GM12878 (cell line): ENCODE measurements at regions not wholly inside any gene's neighbourhood (a gene's known extent, or its start where the extent isn't known, plus 50 kb on each side); places are given as distances from the start of the nearest gene placed in this dataset.

Experiments used
- BRCA1 ChIP-seq: IDR thresholded peaks from 2 replicates; pipeline ENCODE4 v1.6.1; 2011; ENCODE audit warnings: low read depth, low read length, improper control_type of control experiment
- CHD2 ChIP-seq: IDR thresholded peaks from 2 replicates; pipeline ENCODE4 v1.6.1; 2011; ENCODE audit warnings: low read depth, low read length, improper control_type of control experiment, borderline replicate concordance
- MXI1 ChIP-seq: fragments of 150-350 bp; IDR thresholded peaks from 2 replicates; pipeline ENCODE4 v1.6.1; 2011; ENCODE audit warnings: low read depth, mild to moderate bottlenecking, inconsistent platforms, low read length, improper control_type of control experiment
- NFIC ChIP-seq: IDR thresholded peaks from 2 replicates; pipeline ENCODE4 v1.6.1; 2012; ENCODE audit warnings: low read depth, mild to moderate bottlenecking, inconsistent platforms, low read length, moderate library complexity
- NFYB ChIP-seq: IDR thresholded peaks from 2 replicates; pipeline ENCODE4 v1.6.1; 2011; ENCODE audit warnings: low read depth, mild to moderate bottlenecking, low read length, improper control_type of control experiment, moderate library complexity; ENCODE audit not compliant: insufficient read depth
- POLR2A ChIP-seq: IDR thresholded peaks from 2 replicates; pipeline ENCODE4 v1.6.1; 2011; ENCODE audit warnings: low read depth, mild to moderate bottlenecking, low read length
- RFX5 ChIP-seq: IDR thresholded peaks from 2 replicates; pipeline ENCODE4 v1.6.1; 2011; ENCODE audit warnings: low read depth, low read length, improper control_type of control experiment
- TF ChIP-seq, protein P1 (sequence below): IDR thresholded peaks from 2 replicates; pipeline ENCODE4 v1.6.1; 2012; ENCODE audit warnings: low read depth, low read length, improper control_type of control experiment
- TF ChIP-seq, protein P2 (sequence below): fragments of 450-650 bp; IDR thresholded peaks from 2 replicates; pipeline ENCODE4 v1.6.1; 2016; ENCODE audit warnings: mild to moderate bottlenecking
- TF ChIP-seq, protein P3 (sequence below), 3 experiments: IDR thresholded peaks in 2 of 3; conservative IDR thresholded peaks in 1 of 3; 2 replicates each; pipeline ENCODE4 v1.5.1; 2011; ENCODE audit warnings: low read depth in 3 of 3, low read length in 3 of 3, mild to moderate bottlenecking in 3 of 3, control low read depth in 2 of 3, moderate library complexity in 2 of 3, inconsistent platforms in 1 of 3, mixed read lengths in 1 of 3; ENCODE audit not compliant: control insufficient read depth in 2 of 3, insufficient read depth in 1 of 3; ENCODE audit errors: extremely low read depth in 1 of 3

DNA sequence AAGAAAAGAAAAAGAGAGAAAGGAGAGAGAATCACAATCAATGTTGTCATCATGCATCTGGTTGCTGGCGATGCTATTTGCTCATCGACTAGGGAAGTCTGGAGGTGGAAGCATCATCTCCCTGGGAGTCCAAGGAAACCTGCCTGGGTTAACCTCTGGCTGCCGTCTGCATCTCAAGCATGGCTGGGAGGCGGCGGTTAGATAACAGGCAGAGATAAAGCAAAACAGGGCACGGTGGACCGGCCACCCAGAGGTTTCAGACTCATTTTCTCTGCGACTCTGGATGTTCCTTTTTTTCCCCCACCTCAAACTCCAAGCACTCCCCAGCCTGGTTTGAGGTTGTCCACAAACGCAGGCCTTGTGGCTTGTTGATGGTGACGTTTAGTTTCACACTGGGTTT lies 161.2 kb downstream of the ENGASE start:
- no peak for TF ChIP-seq CHD2
- no peak for TF ChIP-seq MXI1
- TF ChIP-seq, protein P1, sequence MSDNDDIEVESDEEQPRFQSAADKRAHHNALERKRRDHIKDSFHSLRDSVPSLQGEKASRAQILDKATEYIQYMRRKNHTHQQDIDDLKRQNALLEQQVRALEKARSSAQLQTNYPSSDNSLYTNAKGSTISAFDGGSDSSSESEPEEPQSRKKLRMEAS: no peak
- TF ChIP-seq, protein P2, sequence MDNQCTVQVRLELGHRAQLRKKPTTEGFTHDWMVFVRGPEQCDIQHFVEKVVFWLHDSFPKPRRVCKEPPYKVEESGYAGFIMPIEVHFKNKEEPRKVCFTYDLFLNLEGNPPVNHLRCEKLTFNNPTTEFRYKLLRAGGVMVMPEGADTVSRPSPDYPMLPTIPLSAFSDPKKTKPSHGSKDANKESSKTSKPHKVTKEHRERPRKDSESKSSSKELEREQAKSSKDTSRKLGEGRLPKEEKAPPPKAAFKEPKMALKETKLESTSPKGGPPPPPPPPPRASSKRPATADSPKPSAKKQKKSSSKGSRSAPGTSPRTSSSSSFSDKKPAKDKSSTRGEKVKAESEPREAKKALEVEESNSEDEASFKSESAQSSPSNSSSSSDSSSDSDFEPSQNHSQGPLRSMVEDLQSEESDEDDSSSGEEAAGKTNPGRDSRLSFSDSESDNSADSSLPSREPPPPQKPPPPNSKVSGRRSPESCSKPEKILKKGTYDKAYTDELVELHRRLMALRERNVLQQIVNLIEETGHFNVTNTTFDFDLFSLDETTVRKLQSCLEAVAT: no peak
- TF ChIP-seq NFIC: no peak
- TF ChIP-seq NFYB: no peak
- TF ChIP-seq RFX5: no peak
- TF ChIP-seq POLR2A: no peak
- no peak for TF ChIP-seq BRCA1
- TF ChIP-seq, protein P3, sequence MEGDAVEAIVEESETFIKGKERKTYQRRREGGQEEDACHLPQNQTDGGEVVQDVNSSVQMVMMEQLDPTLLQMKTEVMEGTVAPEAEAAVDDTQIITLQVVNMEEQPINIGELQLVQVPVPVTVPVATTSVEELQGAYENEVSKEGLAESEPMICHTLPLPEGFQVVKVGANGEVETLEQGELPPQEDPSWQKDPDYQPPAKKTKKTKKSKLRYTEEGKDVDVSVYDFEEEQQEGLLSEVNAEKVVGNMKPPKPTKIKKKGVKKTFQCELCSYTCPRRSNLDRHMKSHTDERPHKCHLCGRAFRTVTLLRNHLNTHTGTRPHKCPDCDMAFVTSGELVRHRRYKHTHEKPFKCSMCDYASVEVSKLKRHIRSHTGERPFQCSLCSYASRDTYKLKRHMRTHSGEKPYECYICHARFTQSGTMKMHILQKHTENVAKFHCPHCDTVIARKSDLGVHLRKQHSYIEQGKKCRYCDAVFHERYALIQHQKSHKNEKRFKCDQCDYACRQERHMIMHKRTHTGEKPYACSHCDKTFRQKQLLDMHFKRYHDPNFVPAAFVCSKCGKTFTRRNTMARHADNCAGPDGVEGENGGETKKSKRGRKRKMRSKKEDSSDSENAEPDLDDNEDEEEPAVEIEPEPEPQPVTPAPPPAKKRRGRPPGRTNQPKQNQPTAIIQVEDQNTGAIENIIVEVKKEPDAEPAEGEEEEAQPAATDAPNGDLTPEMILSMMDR (IDR thresholded peaks at IDR 0.05 in 2 of 3, conservative IDR thresholded peaks at IDR 0.05 in 1 of 3; ENCODE audit: control insufficient read depth in 2 of 3, extremely low read depth in 1 of 3, insufficient read depth in 1 of 3, low read depth in 3 of 3, low read length in 3 of 3): no peak
